OCI-LY7 (cell line): ENCODE measurements at regions not wholly inside any gene's neighbourhood (a gene's known extent, or its start where the extent isn't known, plus 50 kb on each side); places are given as distances from the start of the nearest gene placed in this dataset.

Source experiments
- BruUV-seq: library from RNA; stranded (reverse); fragments of 400-500 nt; replicated peaks from 2 replicates; lab custom pipeline; 2021; lab: Mats Ljungman, UMichigan
- CTCF ChIA-PET: fragments of 300-600 bp; sonication (Branson Sonifier 250); formaldehyde crosslinking; loops from one replicate; lab custom pipeline; 2022; ENCODE audit warnings: antibody characterized with exemption; ENCODE audit not compliant: unreplicated experiment; lab: Charles Lee
- POLR2A ChIA-PET: fragments of 300-600 bp; sonication (Branson Sonifier 250); formaldehyde crosslinking; loops from one replicate; lab custom pipeline; 2022; ENCODE audit warnings: antibody characterized with exemption; lab: Charles Lee
- DNase-seq: peaks from one replicate; pipeline ENCODE4 v3.0.0-alpha.2; 2015; ENCODE audit warnings: low spot score
- H2AFZ ChIP-seq: fragments of 200-600 bp; sonication (generic), shearing (Covaris generic); 2 replicates; pipeline ENCODE4 v1.6.1; 2014; ENCODE audit warnings: mild to moderate bottlenecking, antibody characterized with exemption, low read length, moderate library complexity
- H3K27ac ChIP-seq: fragments of 200-600 bp; sonication (generic); 2 replicates; pipeline ENCODE4 v1.5.1; 2014; ENCODE audit warnings: mixed run types, low read depth, mild to moderate bottlenecking, moderate library complexity, low read length, inconsistent platforms; ENCODE audit not compliant: poor library complexity, severe bottlenecking
- H3K36me3 ChIP-seq: fragments of 200-600 bp; sonication (generic); 2 replicates; pipeline ENCODE4 v1.6.1; 2014; ENCODE audit warnings: mild to moderate bottlenecking, antibody characterized with exemption, low read length, moderate library complexity, mixed read lengths; ENCODE audit not compliant: insufficient read depth
- H3K4me1 ChIP-seq: fragments of 200-600 bp; sonication (generic); 2 replicates; pipeline ENCODE4 v1.5.1; 2014; ENCODE audit warnings: mild to moderate bottlenecking, low read length; ENCODE audit not compliant: insufficient read depth, poor library complexity, severe bottlenecking
- H3K4me2 ChIP-seq: fragments of 200-600 bp; sonication (generic); 2 replicates; pipeline ENCODE4 v1.6.1; 2014; ENCODE audit warnings: mild to moderate bottlenecking, low read length
- H3K4me3 ChIP-seq: fragments of 200-600 bp; sonication (generic); 2 replicates; pipeline ENCODE4 v1.5.1; 2014; ENCODE audit warnings: mild to moderate bottlenecking, low read depth, low read length; ENCODE audit not compliant: poor library complexity, severe bottlenecking
- H3K79me2 ChIP-seq: fragments of 200-600 bp; sonication (generic); 2 replicates; pipeline ENCODE4 v1.6.1; 2016; ENCODE audit warnings: low read depth, mild to moderate bottlenecking, low read length, moderate library complexity, mixed read lengths; ENCODE audit not compliant: insufficient read depth
- H3K9me2 ChIP-seq: fragments of 200-600 bp; sonication (generic); 2 replicates; pipeline ENCODE4 v1.6.1; 2016; ENCODE audit warnings: mild to moderate bottlenecking, low read length, mixed read lengths; ENCODE audit not compliant: insufficient read depth
- H3K9me3 ChIP-seq: fragments of 200-600 bp; sonication (generic); 2 replicates; pipeline ENCODE4 v1.6.1; 2014; ENCODE audit warnings: mild to moderate bottlenecking, mixed run types, low read length, mixed read lengths
- H4K20me1 ChIP-seq: fragments of 200-600 bp; sonication (generic); 2 replicates; pipeline ENCODE4 v1.6.1; 2014; ENCODE audit warnings: mild to moderate bottlenecking, antibody characterized with exemption, low read length, moderate library complexity, mixed read lengths; ENCODE audit not compliant: insufficient read depth
- CTCF ChIP-seq: fragments of 200-600 bp; sonication (generic); conservative IDR thresholded peaks from 2 replicates; pipeline ENCODE4 v1.5.1; 2014; ENCODE audit warnings: mild to moderate bottlenecking, antibody characterized with exemption, low read length, moderate library complexity, mixed read lengths
- EZH2phosphoT487 ChIP-seq: fragments of 200-600 bp; sonication (generic); IDR thresholded peaks from 2 replicates; pipeline ENCODE4 v1.6.1; 2018; ENCODE audit warnings: low read depth, borderline replicate concordance, mild to moderate bottlenecking, mixed run types, antibody characterized with exemption, low read length, moderate library complexity, mixed read lengths
- intact Hi-C: fragments of 100-400 bp; cut with micrococcal nuclease; formaldehyde crosslinking; loops from one replicate; pipeline ENCODE4 v1.10.0; 2022; ENCODE audit not compliant: unreplicated experiment

DNA sequence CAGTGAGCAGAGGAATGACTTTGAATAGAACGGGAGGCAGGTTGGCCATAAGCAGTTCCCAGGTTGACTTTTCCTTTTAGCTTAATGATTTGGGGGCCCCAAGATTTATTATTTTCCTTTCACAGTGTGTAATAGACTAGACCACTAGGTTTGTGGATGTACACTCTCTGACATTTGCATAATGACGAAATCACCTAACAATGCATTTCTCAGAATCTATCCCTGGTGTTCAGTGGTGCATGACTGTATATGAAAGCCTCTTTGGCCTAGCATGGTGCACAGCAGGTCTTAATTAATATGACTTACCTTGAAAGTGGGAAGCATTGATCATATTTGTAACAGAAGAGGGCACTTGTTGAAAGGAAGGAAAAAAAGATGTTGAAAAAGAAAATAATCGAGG is 761.9 kb downstream of the TYW1 start:
- BruUV-seq, result no TSS peak
- Histone ChIP-seq H3K4me3 (no peak overlapping the region), H3K9me3 (no peaks in the 10 kb centered on the region), H3K9me2 (no peaks in the 10 kb centered on the region), H2AFZ (no peak overlapping the region), H4K20me1 (no peaks in the 10 kb centered on the region), H3K4me2 (no peak overlapping the region), H3K79me2 (no peaks in the 10 kb centered on the region), H3K4me1 (no peaks in the 10 kb centered on the region), H3K27ac (no peak overlapping the region), H3K36me3 (no peaks in the 10 kb centered on the region)
- TF ChIP-seq CTCF, result no peak
- no peak for TF ChIP-seq EZH2phosphoT487
- CTCF ChIA-PET, result no interaction called here
- POLR2A ChIA-PET, result interaction anchor here (1.3 kb wide), 1 partner anchor 9 kb away, joined by 4 read pairs; no protein-coding TSS in a partner anchor
- intact Hi-C loops, result no loop called here
- DNase-seq, result no peak

- H3K4me3 ChIP-seq, result no peak overlapping the region
- no peaks in the 10 kb centered on the region for H3K9me2 ChIP-seq
- H4K20me1 ChIP-seq, result no peaks in the 10 kb centered on the region
- H2AFZ ChIP-seq, result no peak overlapping the region
- H3K36me3 ChIP-seq, result no peaks in the 10 kb centered on the region
- CTCF ChIA-PET, result no interaction called here
- TF ChIP-seq EZH2phosphoT487 (no peak), CTCF (no peak)
- intact Hi-C loops, result no loop called here
- no TSS peak for BruUV-seq
- H3K4me1 ChIP-seq, result no peaks in the 10 kb centered on the region
- H3K4me2 ChIP-seq, result no peak overlapping the region
- DNase-seq, result no peak
- POLR2A ChIA-PET, result no interaction called here
- no peaks in the 10 kb centered on the region for H3K79me2 ChIP-seq
- H3K27ac ChIP-seq, result no peak overlapping the region
- no peaks in the 10 kb centered on the region for H3K9me3 ChIP-seq
These were observed 764.3 kb downstream of the TYW1 start for GRCh38 chr7:67760971-67761370.

- intact Hi-C loops, result no loop called here
- Histone ChIP-seq H3K4me2 (no peak overlapping the region), H4K20me1 (no peaks in the 10 kb centered on the region), H3K27ac (no peak overlapping the region), H3K4me3 (no peak overlapping the region), H3K9me3 (no peaks in the 10 kb centered on the region), H3K9me2 (no peaks in the 10 kb centered on the region), H2AFZ (no peak overlapping the region), H3K36me3 (no peaks in the 10 kb centered on the region), H3K4me1 (no peaks in the 10 kb centered on the region), H3K79me2 (no peaks in the 10 kb centered on the region)
- BruUV-seq, result no TSS peak
- CTCF ChIA-PET, result no interaction called here
- no peak for TF ChIP-seq EZH2phosphoT487
- no peak for DNase-seq
- POLR2A ChIA-PET, result no interaction called here
These were observed 765.9 kb downstream of the TYW1 start for GRCh38 chr7:67762516-67762915.
